ENCODE measurements at regions not wholly inside any gene's neighbourhood (a gene's known extent, or its start where the extent isn't known, plus 50 kb on each side); places are given as distances from the start of the nearest gene placed in this dataset.

DNA sequence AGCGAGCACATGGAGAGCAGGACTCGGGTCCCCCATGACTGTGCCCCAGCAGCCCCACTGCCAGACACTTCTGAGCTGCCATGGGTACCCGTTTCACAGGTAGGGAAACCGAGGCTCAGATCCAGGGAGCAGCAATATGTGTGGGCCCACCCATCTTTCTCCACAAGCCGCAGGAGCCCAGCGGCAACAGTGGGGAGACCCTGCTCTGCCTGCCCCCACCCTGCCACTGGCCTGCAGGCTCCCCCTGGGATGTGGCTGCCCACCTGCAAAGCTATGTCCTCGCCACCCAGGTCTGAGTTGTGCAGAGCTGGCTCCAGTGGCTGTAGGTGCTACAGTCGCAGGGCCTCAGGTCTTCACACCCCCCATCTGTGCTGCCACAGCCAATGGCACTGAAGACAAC lies 50.6 kb upstream of the C1QTNF9B start:
- H3K4me3 Mint-ChIP-seq, result no peak overlapping the region
- no peaks in the 10 kb centered on the region for H3K4me1 Mint-ChIP-seq
- peaks cover 2 to 6% (median 3%) of the 10 kb centered on the region in 3 donors for H3K27me3 Mint-ChIP-seq (ENCODE audit: low read depth in 3 of 3)
- no peaks in the 10 kb centered on the region for H3K36me3 Mint-ChIP-seq
- H3K27ac Mint-ChIP-seq, result no peak overlapping the region
- H3K9me3 Mint-ChIP-seq, result no peaks in the 10 kb centered on the region
- DNase-seq, result no peak

GRCh38 chr13:23949200-23949599 lies 51.9 kb upstream of the C1QTNF9B start:
- no peak overlapping the region for H3K27ac Mint-ChIP-seq
- H3K9me3 Mint-ChIP-seq, result no peaks in the 10 kb centered on the region
- H3K4me1 Mint-ChIP-seq, result peaks cover 0 to 2% of the 10 kb centered on the region in 2 donors
- no peak overlapping the region for H3K4me3 Mint-ChIP-seq
- peaks cover 2 to 4% (median 3%) of the 10 kb centered on the region in 3 donors for H3K27me3 Mint-ChIP-seq (ENCODE audit: low read depth in 3 of 3)
- DNase-seq, result no peak
- no peaks in the 10 kb centered on the region for H3K36me3 Mint-ChIP-seq

DNA sequence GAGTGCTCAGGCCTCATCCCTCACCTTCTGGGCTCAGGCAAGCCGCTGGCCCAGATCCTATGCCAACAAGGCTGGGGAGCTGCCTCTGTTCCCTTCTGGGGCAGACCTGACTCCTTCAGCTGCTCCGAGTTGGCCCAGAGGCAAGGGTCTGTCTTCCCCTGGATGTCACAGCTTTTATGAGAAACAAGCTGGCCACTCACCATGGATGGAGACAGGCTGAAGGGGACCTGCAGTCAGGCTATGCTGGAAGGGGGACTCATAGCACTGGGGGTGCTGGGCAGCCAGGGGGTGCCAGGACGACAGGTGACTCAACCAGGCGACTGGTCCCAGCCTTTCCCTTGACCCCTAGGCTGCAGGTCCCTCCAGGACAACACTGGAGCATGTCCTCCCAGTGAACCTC lies 52.4 kb upstream of the C1QTNF9B start:
- no peak overlapping the region for H3K27ac Mint-ChIP-seq
- H3K4me1 Mint-ChIP-seq, result peaks cover 0 to 2% of the 10 kb centered on the region in 2 donors
- no peak for DNase-seq
- H3K36me3 Mint-ChIP-seq, result no peaks in the 10 kb centered on the region
- no peaks in the 10 kb centered on the region for H3K9me3 Mint-ChIP-seq
- H3K4me3 Mint-ChIP-seq, result no peak overlapping the region
- peaks cover 2 to 4% (median 3%) of the 10 kb centered on the region in 3 donors for H3K27me3 Mint-ChIP-seq (ENCODE audit: low read depth in 3 of 3)

GRCh38 chr13:23950736-23951510 lies 53.6 kb upstream of the C1QTNF9B start:
- peaks cover 2 to 3% of the 10 kb centered on the region in 2 donors for H3K4me1 Mint-ChIP-seq
- no peak overlapping the region for H3K27ac Mint-ChIP-seq
- peaks cover 0 to 3% (median 2%) of the 10 kb centered on the region in 3 donors for H3K27me3 Mint-ChIP-seq (ENCODE audit: low read depth in 3 of 3)
- no peaks in the 10 kb centered on the region for H3K9me3 Mint-ChIP-seq
- H3K4me3 Mint-ChIP-seq, result no peak overlapping the region
- DNase-seq, result no peak
- H3K36me3 Mint-ChIP-seq, result no peaks in the 10 kb centered on the region

DNA sequence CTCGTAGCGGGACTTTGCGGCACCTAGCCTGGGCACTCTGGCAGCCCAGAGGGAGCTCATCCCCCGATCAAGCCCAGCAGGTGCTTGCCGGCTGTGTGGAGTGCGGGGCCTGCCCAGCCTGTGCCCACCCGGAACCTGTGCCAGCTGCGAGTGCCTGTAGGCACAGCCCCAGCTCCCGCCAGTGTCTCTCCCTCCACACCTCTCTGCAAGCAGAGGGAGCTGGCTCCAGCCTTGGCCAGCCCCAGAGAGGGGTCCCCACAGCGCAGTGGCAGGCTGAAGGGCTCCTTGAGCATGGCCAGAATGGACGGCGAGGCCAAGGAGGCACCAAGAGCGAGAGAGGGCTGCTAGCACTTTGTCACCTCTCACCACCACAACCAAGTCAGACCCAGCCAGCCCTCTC lies 55.5 kb upstream of the C1QTNF9B start:
- no peak for DNase-seq
- H3K4me3 Mint-ChIP-seq, result no peak overlapping the region
- H3K27ac Mint-ChIP-seq, result no peak overlapping the region
- no peaks in the 10 kb centered on the region for H3K9me3 Mint-ChIP-seq
- H3K4me1 Mint-ChIP-seq, result peaks cover 6 to 8% of the 10 kb centered on the region in 2 donors
- no peaks in the 10 kb centered on the region for H3K36me3 Mint-ChIP-seq
- H3K27me3 Mint-ChIP-seq (ENCODE audit: low read depth in 3 of 3), result peaks cover 1 to 3% (median 2%) of the 10 kb centered on the region in 3 donors

DNA sequence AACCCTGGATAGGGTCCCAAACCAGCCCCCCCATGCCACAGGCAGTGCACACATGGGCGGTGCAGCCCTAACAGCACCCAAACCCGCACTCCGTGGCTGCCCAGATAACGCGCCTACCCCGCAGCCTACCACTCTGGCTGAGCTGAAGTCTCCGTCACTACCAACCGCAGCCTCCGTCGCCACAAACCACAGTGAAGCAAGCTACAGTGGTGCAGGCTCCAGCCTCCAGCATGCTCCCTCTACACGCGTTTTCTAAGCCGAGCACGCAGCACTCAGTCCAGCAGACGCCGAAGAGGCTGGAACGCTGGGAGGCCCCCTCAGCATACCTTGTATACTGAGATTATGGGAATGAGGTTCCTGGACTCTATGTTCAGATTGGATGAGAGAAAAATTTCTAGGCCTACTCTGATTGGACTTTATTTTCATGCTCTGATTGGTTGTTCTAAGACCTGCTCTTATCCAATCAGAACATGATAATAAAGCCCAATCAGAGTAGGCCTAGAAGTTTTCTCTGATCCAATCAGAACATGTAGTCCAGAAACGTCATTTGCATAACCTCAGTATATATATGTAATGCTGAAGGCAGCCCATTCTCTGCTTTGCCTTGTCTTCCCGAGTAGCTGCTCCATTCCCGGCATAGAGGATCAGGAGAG lies 56.7 kb upstream of the C1QTNF9B start:
- Mint-ChIP-seq H3K9me3 (no peaks in the 10 kb centered on the region), H3K36me3 (no peaks in the 10 kb centered on the region), H3K27ac (peak overlapping the region in 1 of 6 donors; percentile 34), H3K27me3 (ENCODE audit: low read depth in 3 of 3) (peaks cover 1 to 3% (median 2%) of the 10 kb centered on the region in 3 donors), H3K4me1 (peaks cover 6 to 8% of the 10 kb centered on the region in 2 donors), H3K4me3 (no peak overlapping the region)
- DNase-seq, result no peak

DNA sequence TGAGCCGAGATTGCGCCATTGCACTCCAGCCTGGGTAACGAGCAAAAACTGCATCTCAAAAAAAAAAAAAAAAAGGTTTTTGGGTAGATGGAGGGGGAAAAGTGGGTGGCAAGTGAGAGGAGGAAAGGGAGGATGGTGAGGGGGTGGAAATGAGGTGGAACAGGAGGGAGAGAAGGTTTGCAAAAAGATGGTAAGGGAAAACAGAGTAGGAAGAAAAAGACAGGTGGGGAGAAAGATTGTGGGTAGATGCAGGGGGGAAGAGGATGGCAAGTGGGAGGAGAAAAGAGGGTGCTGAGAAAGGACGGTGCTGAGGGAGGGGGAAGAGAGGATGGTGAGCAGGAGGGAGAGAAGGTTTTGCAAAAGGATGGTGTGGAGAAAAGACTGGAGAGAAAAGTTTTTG lies 57.8 kb upstream of the C1QTNF9B start:
- Mint-ChIP-seq H3K4me3 (no peak overlapping the region), H3K27ac (no peak overlapping the region)

DNA sequence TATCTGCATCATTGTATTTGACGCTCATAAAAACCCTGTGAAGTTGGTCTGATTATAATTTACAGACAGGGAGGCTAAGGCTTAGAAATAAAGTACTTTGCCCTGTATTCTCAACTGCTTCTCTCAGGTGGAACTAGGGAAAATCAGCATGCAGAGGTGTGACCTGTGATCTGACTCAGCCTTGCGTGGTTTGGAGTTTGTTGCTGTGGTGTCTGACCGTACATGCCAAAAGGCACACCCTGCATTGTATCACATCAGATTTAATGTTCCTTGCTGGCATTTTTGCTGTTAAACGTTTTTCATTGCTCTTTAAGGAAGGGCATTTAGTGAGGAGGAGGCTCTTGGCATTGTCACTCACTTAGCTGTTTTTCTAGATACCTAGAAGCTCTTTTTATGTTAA lies 58.8 kb upstream of the C1QTNF9B start:
- peaks cover 1 to 3% (median 2%) of the 10 kb centered on the region in 3 donors for H3K27me3 Mint-ChIP-seq (ENCODE audit: low read depth in 3 of 3)
- H3K27ac Mint-ChIP-seq, result no peak overlapping the region
- DNase-seq, result no peak
- peaks cover 6 to 8% of the 10 kb centered on the region in 2 donors for H3K4me1 Mint-ChIP-seq
- no peaks in the 10 kb centered on the region for H3K36me3 Mint-ChIP-seq
- peak overlapping the region in 1 of 5 donors; percentile 33 for H3K4me3 Mint-ChIP-seq
- no peaks in the 10 kb centered on the region for H3K9me3 Mint-ChIP-seq

More for the DNA sequence above, 57.8 kb upstream of the C1QTNF9B start:
- H3K36me3 Mint-ChIP-seq, result no peaks in the 10 kb centered on the region
- H3K4me1 Mint-ChIP-seq, result peaks cover 6 to 8% of the 10 kb centered on the region in 2 donors
- H3K9me3 Mint-ChIP-seq, result no peaks in the 10 kb centered on the region
- peaks cover 1 to 3% (median 2%) of the 10 kb centered on the region in 3 donors for H3K27me3 Mint-ChIP-seq (ENCODE audit: low read depth in 3 of 3)
- DNase-seq, result no peak

DNA sequence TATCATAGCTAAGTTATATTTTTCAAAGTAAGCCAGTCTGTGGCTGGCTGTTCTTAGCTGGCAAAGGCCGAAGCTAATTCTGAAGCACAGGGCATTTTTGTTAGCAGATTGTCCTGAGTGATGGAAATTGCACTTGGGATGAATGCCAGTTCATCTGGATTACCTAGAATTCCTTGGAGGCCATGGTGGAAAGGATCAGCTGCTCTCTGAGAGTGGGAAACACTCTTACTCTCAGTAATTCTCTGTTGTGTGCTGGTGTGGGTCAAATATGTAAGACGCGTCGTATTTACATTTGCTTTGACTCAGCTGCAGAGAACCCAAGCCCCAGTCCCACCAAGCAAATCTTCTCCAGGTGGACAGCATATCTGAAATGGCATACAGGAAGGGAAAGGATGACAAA lies 60.7 kb upstream of the C1QTNF9B start:
- no peak overlapping the region for H3K27ac Mint-ChIP-seq

DNA sequence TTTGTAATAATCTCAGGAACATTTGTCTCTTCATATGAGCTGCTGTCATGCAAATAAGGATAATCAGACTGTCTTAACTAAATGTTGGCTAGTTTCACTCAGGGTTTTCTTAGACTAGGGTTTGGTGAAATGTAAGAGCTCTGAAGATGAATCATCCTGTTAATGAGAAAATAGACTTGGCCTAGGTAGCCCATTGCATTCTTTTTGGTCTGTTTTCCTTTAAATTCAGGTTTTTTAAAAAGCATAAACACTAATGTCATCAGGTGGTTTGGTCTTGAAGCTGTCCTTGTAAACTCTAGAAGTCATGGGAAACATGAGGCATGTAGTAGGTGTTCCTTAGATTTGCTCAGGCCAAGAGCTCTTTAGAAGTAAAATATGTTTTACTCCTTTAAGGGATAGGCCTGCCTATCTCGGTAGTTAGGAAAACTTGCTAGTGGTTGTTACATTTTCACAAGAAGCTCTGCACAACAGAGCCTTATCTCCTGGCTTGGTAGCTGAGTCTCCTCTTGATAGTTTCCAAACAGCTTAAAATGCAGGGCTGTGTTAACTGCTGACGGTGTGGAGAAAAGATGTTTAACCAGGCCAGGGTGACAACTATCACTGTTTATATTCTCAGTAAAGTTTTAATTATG lies 62.0 kb upstream of the C1QTNF9B start:
- DNase-seq, result no peak
- Mint-ChIP-seq H3K9me3 (no peaks in the 10 kb centered on the region), H3K4me1 (peaks cover 4 to 8% of the 10 kb centered on the region in 2 donors), H3K4me3 (no peak overlapping the region), H3K27ac (no peak overlapping the region), H3K27me3 (ENCODE audit: low read depth in 3 of 3) (peaks cover 0 to 1% (median 0%) of the 10 kb centered on the region in 3 donors), H3K36me3 (no peaks in the 10 kb centered on the region)

More for the DNA sequence above, 60.7 kb upstream of the C1QTNF9B start:
- Mint-ChIP-seq H3K4me1 (peaks cover 6 to 8% of the 10 kb centered on the region in 2 donors), H3K4me3 (no peak overlapping the region), H3K27me3 (ENCODE audit: low read depth in 3 of 3) (peaks cover 0 to 1% (median 0%) of the 10 kb centered on the region in 3 donors), H3K9me3 (no peaks in the 10 kb centered on the region), H3K36me3 (no peaks in the 10 kb centered on the region)
- DNase-seq, result no peak

DNA sequence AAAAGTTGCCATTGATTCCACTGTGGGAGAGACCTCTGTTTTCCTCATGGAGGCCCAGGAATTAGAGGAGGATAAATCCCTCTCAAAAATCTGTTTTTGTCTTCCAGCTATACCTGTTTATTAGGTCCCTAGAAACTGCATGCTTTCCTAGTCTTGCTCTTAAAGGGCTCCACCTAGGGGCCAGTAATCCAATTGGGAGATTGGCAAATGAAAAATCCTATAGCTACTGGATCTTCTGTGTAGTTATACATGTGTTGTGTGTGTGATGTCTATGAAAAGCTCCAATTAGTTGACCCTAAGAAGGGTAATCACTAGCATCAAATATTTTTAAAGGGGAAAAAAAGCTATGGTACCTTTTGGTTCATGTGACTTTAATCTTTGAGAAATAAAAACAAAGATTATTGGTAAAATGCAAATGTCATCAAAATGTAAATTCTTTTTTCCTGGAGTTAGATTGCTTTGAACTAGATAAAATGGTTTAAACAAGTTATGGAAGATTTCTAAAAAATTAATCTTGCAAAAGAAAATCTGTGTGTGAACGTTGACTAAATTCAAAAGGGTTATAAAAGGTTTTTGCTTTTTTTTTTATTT lies 63.4 kb upstream of the C1QTNF9B start:
- Mint-ChIP-seq H3K27ac (no peak overlapping the region), H3K36me3 (no peaks in the 10 kb centered on the region), H3K4me1 (peaks cover 4 to 12% of the 10 kb centered on the region in 2 donors), H3K27me3 (ENCODE audit: low read depth in 3 of 3) (peaks cover 0 to 1% (median 0%) of the 10 kb centered on the region in 3 donors), H3K4me3 (no peak overlapping the region), H3K9me3 (no peaks in the 10 kb centered on the region)
- no peak for DNase-seq

DNA sequence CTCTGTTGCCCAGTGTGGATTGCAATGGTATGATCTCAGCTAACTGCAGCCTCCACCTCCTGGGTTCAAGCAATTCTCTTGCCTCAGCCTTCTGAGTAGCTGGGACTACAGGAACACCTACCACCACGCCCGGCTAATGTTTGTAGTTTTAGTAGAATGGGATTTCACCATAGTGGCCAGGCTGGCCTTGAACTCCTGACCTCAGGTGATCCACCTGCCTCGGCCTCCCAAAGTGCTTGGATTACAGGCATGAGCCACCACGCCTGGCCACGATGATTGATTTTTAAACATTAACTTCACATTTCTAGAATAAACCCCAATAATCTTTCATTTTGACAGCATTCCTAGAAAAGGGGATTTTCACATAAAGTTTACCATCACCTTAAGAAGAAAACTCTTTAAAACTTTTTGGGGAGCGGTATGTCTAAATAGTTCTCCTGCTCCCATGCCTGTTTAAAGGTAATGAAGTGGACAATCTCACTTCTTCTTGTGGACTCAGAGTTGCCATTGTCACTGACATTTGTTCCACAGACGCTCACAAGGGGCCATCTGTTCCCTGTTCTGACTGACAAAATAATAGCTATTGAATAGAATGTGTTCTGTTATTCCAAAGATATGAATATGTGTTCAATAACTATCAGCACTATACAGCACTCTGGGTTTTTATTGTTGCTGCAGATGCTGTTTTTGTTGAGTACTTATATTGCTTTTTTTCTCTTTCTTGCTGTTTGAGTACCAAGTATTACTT lies 66.1 kb upstream of the C1QTNF9B start:
- peak overlapping the region in 1 of 6 donors; percentile 71 for H3K27ac Mint-ChIP-seq
- peaks cover 20 to 27% of the 10 kb centered on the region in 2 donors for H3K4me1 Mint-ChIP-seq
- peaks cover 0 to 2% (median 0%) of the 10 kb centered on the region in 3 donors for H3K27me3 Mint-ChIP-seq (ENCODE audit: low read depth in 3 of 3)
- no peak overlapping the region for H3K4me3 Mint-ChIP-seq
- no peak for DNase-seq
- no peaks in the 10 kb centered on the region for H3K9me3 Mint-ChIP-seq
- no peaks in the 10 kb centered on the region for H3K36me3 Mint-ChIP-seq

DNA sequence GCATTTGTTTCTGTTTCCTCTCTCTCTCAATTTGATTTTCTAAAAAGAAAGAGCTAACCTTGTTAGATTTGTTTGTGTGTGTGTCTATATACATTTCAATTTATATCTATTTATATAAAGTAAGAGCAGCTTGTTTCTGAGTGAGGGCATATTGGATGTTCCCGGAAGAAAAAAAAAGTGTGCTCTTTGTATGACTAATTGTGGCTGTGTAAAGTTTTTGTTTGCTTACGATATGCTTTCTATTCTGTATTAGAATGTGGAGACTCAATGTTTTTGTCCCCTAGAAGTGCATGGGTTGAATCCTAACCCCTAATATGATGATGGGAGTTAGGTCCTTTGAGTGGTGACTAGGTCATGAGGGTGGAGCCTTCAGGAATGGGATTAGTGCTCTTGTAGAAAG lies 66.6 kb upstream of the C1QTNF9B start:
- no peak overlapping the region for H3K4me3 Mint-ChIP-seq
- no peaks in the 10 kb centered on the region for H3K9me3 Mint-ChIP-seq
- no peak for DNase-seq
- H3K4me1 Mint-ChIP-seq, result peaks cover 20 to 27% of the 10 kb centered on the region in 2 donors
- no peaks in the 10 kb centered on the region for H3K36me3 Mint-ChIP-seq
- peak overlapping the region in 1 of 6 donors; percentile 71 for H3K27ac Mint-ChIP-seq
- H3K27me3 Mint-ChIP-seq (ENCODE audit: low read depth in 3 of 3), result peaks cover 0 to 2% (median 0%) of the 10 kb centered on the region in 3 donors

All from immature natural killer cell (primary cell).